NCI-H128 (cell line): ENCODE measurements at regions not wholly inside any gene's neighbourhood (a gene's known extent, or its start where the extent isn't known, plus 50 kb on each side); places are given as distances from the start of the nearest gene placed in this dataset.

Experiments used
- DNase-seq: peaks from one replicate; lab custom pipeline; 2025; ENCODE audit not compliant: unreplicated experiment; lab: John Stamatoyannopoulos, UW

- no peak for DNase-seq
Measured at GRCh38 chr3:156620901-156621300, 53.5 kb upstream of the TIPARP start.

DNA sequence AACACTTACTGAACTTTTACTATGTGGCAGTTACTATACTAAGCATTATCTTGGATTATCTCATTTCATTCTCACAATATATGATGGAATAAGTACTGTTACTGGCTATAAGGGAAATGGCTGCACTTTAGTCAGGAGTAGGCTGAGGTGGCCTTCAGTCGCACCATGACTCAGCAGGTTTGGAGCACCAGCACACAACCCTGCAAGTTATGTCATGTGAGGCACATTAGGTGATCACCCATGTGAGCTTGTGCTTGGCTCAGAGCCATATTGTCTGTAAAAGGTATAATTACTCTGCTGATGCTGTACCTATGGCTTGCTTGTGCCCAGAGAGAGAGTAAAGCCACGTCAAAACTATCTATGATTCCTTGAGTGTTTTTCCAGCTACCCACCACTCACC, 54.1 kb upstream of the TIPARP start:
- DNase-seq = peak; percentile 6

GRCh38 chr3:156619376-156619775, 55.0 kb upstream of the TIPARP start:
- DNase-seq = no peak

- DNase-seq = no peak
Measured at GRCh38 chr3:156617781-156618180, 56.6 kb upstream of the TIPARP start.

DNA sequence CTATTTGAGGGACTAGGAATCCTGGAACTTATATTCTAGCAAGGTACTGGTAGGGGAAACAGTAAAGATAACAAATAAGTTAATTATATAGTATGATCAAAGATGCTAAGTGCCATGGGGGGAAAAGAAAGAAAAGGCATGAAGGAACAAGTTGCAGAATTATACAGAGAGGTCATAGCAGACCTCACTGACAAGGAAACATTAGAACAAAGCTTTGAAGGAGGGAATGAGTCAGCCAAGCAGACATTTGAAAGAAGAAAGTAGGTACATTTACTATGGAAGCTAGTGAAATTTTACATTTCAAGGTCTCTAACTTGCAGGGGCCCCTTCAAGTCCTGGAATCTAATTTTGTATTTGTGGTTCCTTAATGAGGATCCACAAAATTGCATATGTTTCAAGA, 57.2 kb upstream of the TIPARP start:
- no peak for DNase-seq

DNA sequence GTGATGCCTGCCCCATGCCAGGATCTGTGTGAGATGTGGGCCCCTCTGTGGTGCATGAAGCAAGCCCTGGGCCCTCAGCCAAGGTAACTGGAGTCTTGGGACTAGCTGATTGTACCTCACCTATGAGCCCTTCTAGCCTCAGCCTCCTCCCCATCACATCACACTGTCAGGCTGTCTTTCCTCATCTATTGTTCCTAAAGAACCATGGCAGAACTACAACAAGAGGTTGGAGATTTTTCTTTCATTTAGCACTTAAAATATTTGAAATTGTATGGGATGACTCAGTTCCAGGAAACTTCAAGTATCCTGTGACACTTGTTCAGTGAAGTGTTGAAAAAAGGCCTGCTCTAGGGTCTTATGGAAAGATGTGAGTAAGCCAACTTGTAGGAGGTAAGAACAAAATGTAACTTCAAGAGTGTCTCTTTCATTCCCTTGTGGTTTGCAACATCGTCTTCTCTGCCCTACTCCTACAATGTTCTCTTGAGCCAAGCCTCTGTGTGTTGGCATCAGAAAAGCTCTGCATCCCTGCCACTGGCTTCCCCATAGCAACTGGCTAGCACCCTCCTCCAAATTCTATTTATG, 58.7 kb upstream of the TIPARP start:
- no peak for DNase-seq

DNA sequence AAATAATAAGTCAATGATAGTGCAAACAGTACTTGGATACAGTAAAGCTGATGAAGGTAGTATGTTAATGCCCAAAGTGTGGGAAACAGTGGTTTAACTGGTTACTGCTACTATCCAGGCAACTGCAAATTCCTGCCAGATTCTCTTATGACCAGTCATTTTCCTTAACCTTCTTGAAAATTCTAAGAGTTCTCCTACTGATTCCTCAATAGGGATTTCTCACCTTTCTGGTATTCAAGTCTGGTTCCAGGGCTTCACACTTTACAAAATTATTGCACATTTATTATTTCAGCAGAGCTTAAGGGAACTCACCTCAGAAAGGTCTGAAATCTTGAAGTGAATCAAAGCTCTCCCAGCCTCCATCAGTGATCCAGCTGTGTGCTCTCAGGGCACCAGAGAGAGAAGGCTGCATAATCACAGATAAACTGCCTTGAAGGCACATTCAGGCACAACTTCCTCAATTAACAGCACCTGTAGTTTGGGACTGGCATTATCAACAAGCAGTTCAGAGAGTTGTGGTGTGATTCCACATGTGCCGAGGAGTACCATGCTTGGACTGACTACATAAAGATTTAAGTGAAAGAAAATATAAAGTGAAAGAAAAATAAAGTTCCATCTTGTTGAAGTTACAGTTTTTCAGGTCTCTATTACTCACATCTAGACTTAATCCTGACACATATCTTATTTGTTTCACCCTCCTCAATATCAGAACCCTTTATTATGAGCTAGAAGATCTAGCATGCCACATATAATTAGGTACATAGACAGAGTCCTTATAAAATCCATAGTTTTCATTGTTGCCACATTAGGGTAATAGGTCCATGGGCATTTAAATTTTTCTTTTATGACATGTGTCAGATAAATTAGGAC, 59.5 kb upstream of the TIPARP start:
- DNase-seq = no peak

DNA sequence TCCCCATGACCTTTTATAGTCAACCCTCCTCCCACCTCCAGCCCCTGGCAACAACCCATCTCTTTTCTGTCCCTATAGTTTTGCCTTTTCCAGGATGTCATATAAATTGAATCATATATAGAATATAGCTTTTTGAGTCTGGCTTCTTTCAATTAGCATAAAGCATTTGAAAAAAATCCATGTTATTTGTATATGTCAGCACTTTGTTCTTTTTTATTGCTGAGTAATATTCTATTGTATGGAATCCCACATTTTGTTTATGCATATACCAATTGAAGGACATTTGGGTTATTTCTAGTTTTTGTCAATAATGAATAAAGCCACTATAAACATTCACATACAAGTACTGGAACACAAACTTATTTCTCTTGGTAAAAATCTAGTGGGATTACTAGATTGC, 58.0 kb upstream of the SSR3 start:
- DNase-seq = no peak

DNA sequence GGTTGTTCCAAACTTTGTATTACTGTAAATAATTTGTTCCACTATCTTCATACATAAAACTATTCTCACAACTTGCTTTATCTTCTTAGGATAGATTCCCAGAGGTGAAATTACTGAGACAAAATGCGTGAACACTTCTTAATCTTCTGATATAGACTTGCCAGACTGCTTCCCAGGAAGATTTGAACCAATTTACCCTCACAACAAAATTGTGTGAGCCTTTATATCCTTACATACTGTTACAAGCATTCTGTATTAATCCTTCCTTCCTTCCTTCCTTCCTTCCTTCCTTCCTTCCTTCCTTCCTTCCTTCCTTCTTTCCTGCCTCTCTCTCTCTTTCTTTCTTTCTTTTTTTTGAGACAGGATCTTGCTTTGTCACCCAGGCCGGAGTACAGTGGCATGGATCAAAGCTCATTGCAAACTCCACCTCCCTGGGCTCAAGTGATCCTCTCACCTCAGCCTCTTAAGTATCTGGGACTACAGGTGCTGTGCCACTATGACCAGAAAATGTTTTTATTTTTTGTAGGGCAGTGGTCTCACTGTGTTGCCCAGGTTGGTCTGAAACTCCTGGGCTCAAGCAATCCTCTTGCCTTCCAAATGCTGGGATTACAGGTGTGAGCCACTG, 57.1 kb upstream of the SSR3 start:
- no peak for DNase-seq

- no peak for DNase-seq
Measured at GRCh38 chr3:156610154-156610553, 55.2 kb upstream of the SSR3 start.

DNA sequence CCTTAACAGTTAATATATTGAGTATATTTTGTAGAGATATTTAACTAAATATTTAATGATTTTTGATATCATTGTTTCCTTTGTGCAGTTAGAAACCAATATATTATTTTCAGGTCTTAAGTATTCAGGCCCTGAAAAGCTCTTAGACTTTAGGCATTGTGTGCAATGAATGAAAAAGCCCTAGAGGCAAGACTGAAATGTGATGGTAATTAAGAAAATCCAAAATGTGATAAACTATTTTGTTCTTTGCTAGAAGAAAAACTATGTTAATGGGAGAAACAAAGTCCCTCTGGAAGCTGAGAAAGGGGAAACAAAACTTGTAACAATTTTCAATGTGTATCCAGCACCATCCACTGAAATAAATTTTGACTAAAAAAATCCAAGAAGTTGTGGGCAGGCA, 54.6 kb upstream of the SSR3 start:
- no peak for DNase-seq

DNA sequence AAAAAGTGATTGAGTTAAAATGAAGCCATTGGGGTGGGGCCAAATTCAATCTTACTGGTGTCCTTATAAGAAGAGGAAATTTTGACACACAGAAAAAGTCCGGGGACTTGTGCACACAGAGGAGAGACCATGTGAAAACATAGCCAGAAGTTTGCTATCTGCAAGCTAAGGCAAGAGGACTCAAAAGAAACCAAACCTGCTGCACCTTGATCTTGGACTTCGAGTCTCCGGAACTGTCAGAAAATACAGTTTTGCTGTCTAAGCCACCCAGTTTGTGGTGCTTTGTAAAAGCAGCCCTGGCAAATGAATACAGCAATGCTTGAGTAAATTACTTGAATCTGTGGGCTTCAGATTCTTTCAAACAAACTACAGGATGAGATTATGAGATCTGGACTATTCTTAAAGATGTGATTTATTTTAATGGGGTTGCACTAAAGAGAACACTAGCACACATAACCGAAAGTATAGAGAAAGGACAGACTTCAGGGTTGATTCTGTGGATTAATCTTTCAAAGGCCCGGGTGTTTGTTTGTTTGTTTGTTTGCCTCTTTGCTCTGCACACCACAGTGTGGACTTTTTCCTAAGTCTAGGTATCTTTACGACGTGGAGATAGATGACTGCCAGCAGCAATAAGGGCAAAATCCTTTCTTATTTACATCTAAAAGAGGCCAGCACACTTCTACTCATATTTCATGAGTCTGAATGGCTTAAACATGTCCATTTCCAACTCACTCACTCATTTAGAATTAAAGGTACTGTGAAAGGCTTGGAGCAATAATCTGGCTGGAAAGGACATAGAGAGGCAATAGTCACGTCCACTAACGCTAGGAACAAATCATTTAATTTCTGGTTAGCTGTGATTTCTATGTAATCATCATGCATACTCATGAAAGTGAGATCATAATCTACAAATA, 53.9 kb upstream of the SSR3 start:
- DNase-seq = no peak

DNA sequence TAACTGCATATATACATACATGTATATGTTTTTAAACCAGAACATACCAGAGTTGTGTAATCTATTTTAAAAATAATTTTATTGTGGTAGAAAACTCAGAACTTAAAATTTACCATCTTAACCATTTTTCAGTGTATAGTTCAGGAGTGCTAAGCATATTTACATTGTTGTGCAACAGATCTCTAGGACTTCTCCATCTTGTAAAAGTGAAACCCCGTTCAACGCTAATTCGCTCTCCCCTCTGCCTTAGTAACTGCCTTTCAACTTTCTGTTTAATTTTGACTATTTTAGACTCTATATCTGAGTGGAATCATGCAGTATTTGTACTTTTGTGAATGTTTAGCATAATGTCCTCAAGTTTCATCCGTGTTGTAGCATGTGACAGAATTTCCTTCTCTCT, 51.8 kb upstream of the SSR3 start:
- no peak for DNase-seq

DNA sequence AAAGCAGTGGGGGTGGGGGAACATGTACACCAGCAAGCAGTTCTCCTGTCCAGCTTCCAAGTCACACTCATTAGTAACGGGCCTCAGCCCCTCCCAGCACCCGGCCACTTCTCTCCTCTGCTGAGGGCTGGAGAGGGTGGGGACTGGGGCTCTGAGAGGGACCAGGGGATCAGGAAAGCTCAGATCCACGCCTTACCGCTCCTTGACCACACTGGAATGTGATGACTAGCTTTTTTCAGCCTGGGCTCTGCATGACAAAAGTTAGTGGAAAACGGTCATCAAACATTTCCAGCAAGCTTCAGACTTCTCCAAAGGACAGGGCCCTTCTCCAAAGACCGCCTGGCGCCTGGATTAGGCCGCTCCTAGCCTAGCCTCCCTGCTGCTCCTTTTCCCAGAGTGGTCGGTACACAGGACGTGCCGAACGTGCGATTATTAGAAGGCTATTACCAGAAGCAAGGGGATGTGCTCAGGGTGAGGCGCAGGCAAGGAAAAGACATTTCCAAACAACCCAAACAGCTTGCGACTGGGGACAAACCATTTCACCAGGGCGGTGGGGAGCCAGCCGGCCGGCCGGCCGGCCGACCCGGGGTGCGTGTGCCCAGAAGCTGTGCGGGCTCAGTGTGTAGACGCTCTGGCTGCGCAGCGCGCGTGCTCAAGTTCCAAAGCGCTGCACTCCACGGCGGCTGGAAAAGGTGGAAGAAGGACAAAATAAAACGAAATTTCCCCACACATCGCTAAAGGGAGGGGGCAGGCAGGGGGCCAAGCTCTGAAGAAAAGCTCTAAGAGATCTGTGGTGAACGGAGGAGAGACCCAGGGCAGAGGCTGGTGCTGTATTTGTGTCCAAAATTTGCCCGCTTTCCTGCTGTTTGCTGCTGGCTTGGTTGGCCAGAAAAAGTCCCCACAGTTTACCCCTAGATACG, 51.0 kb upstream of the SSR3 start:
- no peak for DNase-seq

DNA sequence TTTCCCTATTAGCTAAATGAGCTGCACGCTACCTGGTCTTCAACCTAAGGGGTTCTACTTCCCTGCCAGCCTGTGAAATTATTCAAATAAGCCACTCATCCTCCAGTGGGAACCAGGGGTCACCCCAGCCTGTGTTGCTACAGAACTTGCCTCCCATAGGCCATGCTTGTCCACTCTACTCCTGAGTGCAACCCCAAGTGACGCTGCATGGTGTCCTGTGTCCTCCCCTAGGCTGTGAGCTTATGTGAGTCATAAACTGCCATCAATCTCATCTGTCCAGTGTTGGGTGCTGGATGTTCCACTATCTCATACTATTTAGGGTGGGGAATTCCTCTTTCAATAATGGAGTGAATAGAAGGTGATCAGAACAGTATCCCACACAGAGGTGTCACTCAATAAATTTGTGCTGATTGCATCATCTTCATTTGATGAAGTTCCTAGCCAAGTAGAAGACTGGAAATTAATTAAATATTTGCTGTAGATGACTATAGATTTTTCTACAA, 49.8 kb upstream of the SSR3 start:
- no peak for DNase-seq
